Caki2 (cell line): ENCODE measurements at regions not wholly inside any gene's neighbourhood (a gene's known extent, or its start where the extent isn't known, plus 50 kb on each side); places are given as distances from the start of the nearest gene placed in this dataset.

Source experiments
- DNase-seq: peaks from one replicate; pipeline ENCODE4 v3.0.0-alpha.2; 2015; ENCODE audit warnings: low read depth
- in situ Hi-C: cut with HindIII; loops from 2 replicates; pipeline ENCODE4 v1.10.0; 2016; ENCODE audit warnings: low sequenced_read_pairs, low pct_unique_long_range_greater_than_20kb, mixed read lengths

GRCh38 chr10:36066102-36066501 lies 424.0 kb upstream of the FZD8 start:
- in situ Hi-C loops: no loop called here
- DNase-seq: no peak

DNA sequence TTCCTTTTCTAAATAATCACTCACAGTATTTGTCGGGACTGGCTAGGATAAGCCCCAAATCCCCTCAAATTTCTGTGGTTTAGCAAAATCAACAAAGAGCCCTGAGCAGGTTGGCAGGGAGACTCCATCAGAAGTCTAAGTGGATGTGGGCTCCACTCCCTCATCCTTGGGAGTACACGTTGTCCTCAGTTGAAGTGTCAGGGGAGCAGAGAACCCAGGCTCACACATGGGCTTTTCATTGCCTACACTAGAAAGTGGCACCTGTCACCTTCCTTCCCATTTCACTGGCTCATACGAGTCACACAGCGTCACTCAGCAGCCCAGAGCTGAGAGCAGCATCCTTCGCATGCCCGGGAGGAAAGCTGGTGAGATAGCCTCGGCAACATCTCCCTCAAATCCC lies 421.3 kb upstream of the FZD8 start:
- in situ Hi-C loops: no loop called here
- no peak for DNase-seq

DNA sequence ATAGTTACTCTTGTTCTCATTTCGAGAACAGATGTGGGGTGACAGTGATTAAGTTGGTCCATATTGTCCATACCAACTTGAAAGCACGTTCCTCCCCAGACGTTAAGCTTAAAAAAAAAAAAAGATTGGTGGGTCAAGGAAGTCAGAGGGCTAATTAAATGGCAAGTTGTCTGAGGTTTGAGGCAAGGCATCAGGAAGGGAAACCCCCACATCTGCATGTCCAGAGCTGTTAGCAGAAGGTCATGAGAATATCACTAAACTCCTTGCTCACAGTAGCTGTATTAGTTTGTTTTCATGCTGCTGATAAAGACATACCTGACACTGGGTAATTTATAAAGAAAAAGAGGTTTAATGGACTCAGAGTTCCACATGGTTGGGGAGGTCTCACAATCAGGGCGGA lies 415.6 kb upstream of the FZD8 start:
- in situ Hi-C loops: no loop called here
- no peak for DNase-seq

DNA sequence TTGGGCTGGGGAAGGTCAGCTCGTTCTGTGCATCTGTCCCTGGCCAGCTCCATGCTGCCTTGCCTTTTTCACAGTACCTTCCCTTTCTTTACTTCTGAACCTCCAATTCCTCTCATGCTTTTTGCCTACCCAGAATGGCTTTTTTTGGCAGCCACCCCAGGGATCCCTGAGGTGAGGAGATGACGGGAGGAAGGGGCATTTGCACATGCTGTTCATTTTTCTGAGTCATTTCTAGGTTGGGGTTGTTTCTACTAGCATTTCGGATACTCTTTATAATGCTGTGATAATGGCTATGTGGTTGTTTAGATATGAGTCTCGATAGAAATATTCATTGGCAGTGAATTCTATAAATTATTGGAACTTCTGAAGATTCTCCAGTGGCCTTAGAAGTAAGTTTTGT lies 415.1 kb upstream of the FZD8 start:
- in situ Hi-C loops: no loop called here
- DNase-seq: no peak

DNA sequence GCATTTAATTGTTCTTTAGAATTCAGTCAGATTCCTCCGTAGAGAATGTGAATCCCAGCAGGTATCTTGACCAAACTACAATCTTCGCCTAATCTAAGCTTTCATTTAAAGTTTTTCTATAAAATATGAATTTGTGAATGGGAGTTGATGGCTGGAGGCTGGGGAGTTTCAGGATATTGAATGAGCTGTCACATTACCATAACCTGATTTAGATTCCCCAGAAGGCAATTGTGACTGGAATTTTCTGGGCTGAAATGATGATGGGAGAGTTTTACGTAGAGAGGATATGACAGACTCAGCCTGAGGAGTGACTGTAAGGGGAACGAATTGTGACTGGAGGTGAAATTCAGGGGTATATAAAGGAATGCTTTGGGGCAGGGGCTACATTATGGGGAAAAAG lies 411.7 kb upstream of the FZD8 start:
- no peak for DNase-seq
- in situ Hi-C loops: no loop called here

- DNase-seq: no peak
- in situ Hi-C loops: no loop called here
These were observed 411.2 kb upstream of the FZD8 start for GRCh38 chr10:36053271-36053670.

DNA sequence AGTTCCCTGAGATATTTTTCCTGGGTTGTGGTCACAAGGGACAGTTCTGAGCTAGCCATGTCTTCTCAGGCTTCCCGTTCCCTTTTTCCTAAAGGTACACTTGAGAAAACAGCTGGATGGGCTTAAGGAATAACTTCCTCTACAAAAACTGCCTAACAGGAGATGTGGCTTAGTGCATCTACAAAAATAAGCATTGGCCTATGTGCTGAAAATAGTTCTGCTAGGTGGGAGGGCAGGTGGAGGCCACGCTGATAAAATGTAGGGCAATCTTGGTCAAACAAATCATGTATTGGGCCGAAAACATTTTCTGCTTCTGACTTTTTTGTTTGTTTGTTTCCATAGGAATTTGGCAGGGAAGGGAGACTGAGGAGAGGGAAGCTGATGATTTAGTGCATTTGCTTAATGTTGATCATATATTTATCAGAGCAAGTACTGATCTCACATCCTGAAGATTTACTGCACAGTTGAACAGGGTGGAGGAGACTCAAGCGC lies 409.4 kb upstream of the FZD8 start:
- in situ Hi-C loops: no loop called here
- no peak for DNase-seq

- DNase-seq: no peak
- in situ Hi-C loops: no loop called here
These were observed 408.8 kb upstream of the FZD8 start for GRCh38 chr10:36050763-36051499.

DNA sequence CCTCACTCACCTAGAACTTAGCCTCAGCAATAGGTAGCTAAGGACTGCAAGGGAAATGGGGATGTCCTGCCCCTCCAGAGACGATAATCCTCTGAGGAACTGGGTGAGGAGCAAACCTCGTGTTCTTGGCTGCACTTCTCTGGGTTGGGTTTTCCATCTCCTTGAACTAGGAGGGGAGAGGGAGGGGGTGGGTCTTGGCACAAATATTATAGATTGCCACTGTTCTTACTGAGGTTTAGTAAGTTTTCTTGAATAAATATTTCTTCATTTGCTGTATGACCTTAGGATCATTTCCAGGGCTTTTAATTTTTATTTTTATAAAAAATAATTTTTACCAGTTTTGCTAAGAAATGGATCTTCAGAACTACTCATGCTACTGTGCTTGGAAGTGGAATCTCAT lies 406.7 kb upstream of the FZD8 start:
- in situ Hi-C loops: no loop called here
- no peak for DNase-seq

- DNase-seq: no peak
- in situ Hi-C loops: no loop called here
These were observed 406.1 kb upstream of the FZD8 start for GRCh38 chr10:36048236-36048635.

GRCh38 chr10:36042135-36042534 lies 400.0 kb upstream of the FZD8 start:
- DNase-seq: no peak

DNA sequence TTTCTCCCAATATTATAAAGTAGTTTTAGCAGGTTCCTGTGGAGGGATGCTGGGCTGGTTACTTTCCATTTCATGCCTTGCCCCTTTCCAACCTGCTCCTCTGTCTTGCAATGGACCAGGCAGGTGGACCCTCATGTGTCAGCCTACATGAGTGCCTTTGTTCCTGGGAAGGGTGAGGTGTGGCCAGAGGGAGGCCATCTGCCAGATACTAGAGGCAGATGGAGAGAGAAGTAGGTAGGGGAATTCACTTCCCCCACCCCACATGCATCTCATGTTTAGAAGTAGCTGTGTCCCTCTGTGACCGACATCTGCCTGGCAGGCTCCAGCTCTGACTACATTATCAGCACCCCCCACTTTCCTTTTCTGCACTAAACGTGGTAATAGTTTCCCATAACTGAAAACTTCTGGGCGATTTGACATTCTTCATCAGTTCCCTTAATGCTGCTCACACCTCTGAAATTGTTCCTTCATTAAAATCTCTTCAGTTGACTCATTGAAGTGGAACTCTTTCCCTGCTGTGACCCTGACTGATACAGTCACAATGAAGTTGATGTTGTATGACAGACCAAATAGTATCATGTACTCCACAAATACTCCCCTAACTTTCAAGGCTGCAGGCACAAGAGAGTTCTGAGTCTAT lies 396.3 kb upstream of the FZD8 start:
- in situ Hi-C loops: no loop called here
- no peak for DNase-seq

More at GRCh38 chr10:36042135-36042534, 400.0 kb upstream of the FZD8 start:
- in situ Hi-C loops: no loop called here

DNA sequence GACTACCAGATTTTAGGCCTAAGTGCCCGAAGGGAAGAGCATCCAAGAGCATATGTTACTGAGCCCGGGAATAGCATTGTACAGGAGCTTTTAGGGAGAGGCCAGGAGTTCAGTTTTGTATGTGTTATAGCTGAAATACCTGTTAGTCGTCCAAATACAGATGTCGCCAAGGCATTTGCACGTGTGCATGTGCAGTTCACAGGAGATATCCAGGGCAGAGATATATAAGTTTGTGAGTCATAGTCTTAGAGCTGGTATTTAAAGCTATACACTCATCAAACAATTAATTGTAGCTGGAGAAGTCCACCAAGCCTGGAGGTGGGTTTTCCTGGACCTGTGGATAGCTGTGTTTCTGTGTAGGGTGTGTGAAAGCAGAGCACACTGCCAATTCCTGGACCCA lies 394.0 kb upstream of the FZD8 start:
- in situ Hi-C loops: no loop called here
- DNase-seq: no peak

DNA sequence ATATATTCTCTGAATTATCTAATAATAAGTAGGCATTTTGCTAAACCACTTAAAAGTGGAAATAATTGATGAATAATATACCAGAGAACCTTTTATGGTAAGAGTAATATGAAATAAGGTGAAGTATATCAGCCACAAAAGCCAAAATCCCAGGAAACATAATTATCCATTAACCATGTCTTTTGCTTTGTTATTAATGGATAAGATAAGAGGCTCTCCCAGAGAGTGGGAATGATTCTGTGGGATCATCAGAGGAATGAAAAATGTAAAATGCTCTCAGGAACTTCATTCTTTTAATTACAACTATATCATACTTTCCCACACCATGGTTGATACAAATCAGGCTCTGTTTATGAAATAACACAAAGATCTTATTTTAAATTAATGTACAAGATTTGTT lies 391.7 kb upstream of the FZD8 start:
- in situ Hi-C loops: no loop called here
- DNase-seq: no peak

GRCh38 chr10:36030516-36030915 lies 388.4 kb upstream of the FZD8 start:
- in situ Hi-C loops: no loop called here

GRCh38 chr10:36026656-36027390 lies 384.7 kb upstream of the FZD8 start:
- in situ Hi-C loops: no loop called here
- no peak for DNase-seq

More at GRCh38 chr10:36030516-36030915, 388.4 kb upstream of the FZD8 start:
- DNase-seq: no peak

GRCh38 chr10:36026081-36026480 lies 384.0 kb upstream of the FZD8 start:
- in situ Hi-C loops: no loop called here
- no peak for DNase-seq

DNA sequence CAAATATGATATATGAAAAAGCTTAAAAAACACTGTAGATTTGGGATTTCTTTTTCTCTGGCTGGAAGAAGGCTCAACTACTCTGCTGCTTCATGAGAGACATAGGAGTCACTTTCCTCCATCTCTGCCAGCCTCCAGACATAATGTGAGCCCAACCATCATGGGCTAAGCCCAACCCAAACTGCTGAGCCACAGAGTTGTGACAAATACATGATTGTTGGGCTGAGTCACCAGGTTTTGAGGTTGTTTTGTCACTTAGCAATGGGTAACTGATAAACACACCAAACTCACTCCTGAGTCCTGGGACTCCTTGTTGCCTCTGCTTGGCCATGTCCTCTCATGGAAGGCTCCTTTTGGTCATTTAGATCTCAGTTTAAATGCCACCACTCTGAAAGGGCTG lies 381.8 kb upstream of the FZD8 start:
- DNase-seq: peak; percentile 76
- in situ Hi-C loops: no loop called here

DNA sequence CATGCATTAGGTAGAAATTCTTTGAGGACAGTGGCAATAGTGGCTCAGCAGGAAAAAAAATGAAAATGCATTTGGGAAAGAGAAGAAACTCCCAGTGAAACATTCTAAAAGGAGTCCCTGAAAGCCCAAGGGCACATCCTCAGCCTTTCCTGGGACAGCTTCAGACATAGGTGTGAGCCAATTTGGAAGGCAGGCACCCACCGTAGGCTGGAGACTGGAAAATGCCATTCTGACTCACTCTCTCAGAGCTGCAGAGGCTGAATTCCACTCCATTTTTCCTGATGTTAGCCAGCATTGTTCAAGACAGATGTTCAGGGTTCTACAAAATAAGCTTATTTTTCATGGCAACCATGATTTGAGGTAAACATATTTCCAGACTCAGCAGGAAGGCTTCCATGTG lies 379.0 kb upstream of the FZD8 start:
- in situ Hi-C loops: no loop called here
- no peak for DNase-seq
